IPS-15b (cell line): ENCODE measurements at regions not wholly inside any gene's neighbourhood (a gene's known extent, or its start where the extent isn't known, plus 50 kb on each side); places are given as distances from the start of the nearest gene placed in this dataset.

Source experiments
- H3K27me3 ChIP-seq: one replicate; pipeline ENCODE4 v1.6.1; 2013; ENCODE audit warnings: low read length; ENCODE audit not compliant: control insufficient read depth, insufficient read depth
- H3K36me3 ChIP-seq: one replicate; pipeline ENCODE4 v1.6.1; 2013; ENCODE audit warnings: low read length; ENCODE audit not compliant: control insufficient read depth, insufficient read depth
- H3K4me1 ChIP-seq: one replicate; pipeline ENCODE4 v1.6.1; 2013; ENCODE audit warnings: mild to moderate bottlenecking, low read length; ENCODE audit not compliant: control insufficient read depth, insufficient read depth
- H3K4me3 ChIP-seq: one replicate; pipeline ENCODE4 v1.5.1; 2013; ENCODE audit warnings: low read depth, low read length
- H3K9ac ChIP-seq: one replicate; pipeline ENCODE4 v1.6.1; 2013; ENCODE audit warnings: low read depth, mild to moderate bottlenecking, low read length
- H3K9me3 ChIP-seq: one replicate; pipeline ENCODE4 v1.6.1; 2013; ENCODE audit warnings: mild to moderate bottlenecking, low read length; ENCODE audit not compliant: control insufficient read depth, insufficient read depth

GRCh38 chr4:182082910-182083309 is 160.3 kb upstream of the TENM3 start:
- Histone ChIP-seq H3K9me3 (no peaks in the 10 kb centered on the region), H3K9ac (no peak overlapping the region), H3K27me3 (no peaks in the 10 kb centered on the region), H3K4me1 (peaks cover 36% of the 10 kb centered on the region), H3K36me3 (no peaks in the 10 kb centered on the region), H3K4me3 (no peak overlapping the region)

- Histone ChIP-seq H3K4me1 (peaks cover 36% of the 10 kb centered on the region), H3K9me3 (no peaks in the 10 kb centered on the region), H3K4me3 (no peak overlapping the region), H3K27me3 (no peaks in the 10 kb centered on the region), H3K9ac (no peak overlapping the region), H3K36me3 (no peaks in the 10 kb centered on the region)
These were observed 159.4 kb upstream of the TENM3 start for GRCh38 chr4:182083671-182084410.

- H3K36me3 ChIP-seq, result no peaks in the 10 kb centered on the region
- no peaks in the 10 kb centered on the region for H3K9me3 ChIP-seq
- peak overlapping the region; percentile 10 for H3K4me3 ChIP-seq
- H3K27me3 ChIP-seq, result no peaks in the 10 kb centered on the region
- H3K9ac ChIP-seq, result no peak overlapping the region
- H3K4me1 ChIP-seq, result peaks cover 36% of the 10 kb centered on the region
These were observed 158.1 kb upstream of the TENM3 start for GRCh38 chr4:182085051-182085480.

- Histone ChIP-seq H3K9ac (no peak overlapping the region), H3K9me3 (no peaks in the 10 kb centered on the region), H3K4me1 (peaks cover 25% of the 10 kb centered on the region), H3K4me3 (no peak overlapping the region), H3K36me3 (no peaks in the 10 kb centered on the region), H3K27me3 (no peaks in the 10 kb centered on the region)
These were observed 153.9 kb upstream of the TENM3 start for GRCh38 chr4:182089326-182089725.

- peaks cover 17% of the 10 kb centered on the region for H3K4me1 ChIP-seq
- no peak overlapping the region for H3K4me3 ChIP-seq
- H3K9ac ChIP-seq, result no peak overlapping the region
- H3K9me3 ChIP-seq, result no peaks in the 10 kb centered on the region
- no peaks in the 10 kb centered on the region for H3K27me3 ChIP-seq
- no peaks in the 10 kb centered on the region for H3K36me3 ChIP-seq
These were observed 153.0 kb upstream of the TENM3 start for GRCh38 chr4:182090186-182090585.

- H3K27me3 ChIP-seq, result no peaks in the 10 kb centered on the region
- peaks cover 8% of the 10 kb centered on the region for H3K4me1 ChIP-seq
- H3K9me3 ChIP-seq, result no peaks in the 10 kb centered on the region
- H3K9ac ChIP-seq, result no peak overlapping the region
- H3K36me3 ChIP-seq, result no peaks in the 10 kb centered on the region
- no peak overlapping the region for H3K4me3 ChIP-seq
These were observed 152.1 kb upstream of the TENM3 start for GRCh38 chr4:182091128-182091527.

GRCh38 chr4:182093431-182093831 is 149.8 kb upstream of the TENM3 start:
- no peaks in the 10 kb centered on the region for H3K36me3 ChIP-seq
- no peaks in the 10 kb centered on the region for H3K27me3 ChIP-seq
- no peak overlapping the region for H3K9ac ChIP-seq
- no peaks in the 10 kb centered on the region for H3K9me3 ChIP-seq
- no peaks in the 10 kb centered on the region for H3K4me1 ChIP-seq
- H3K4me3 ChIP-seq, result no peak overlapping the region

GRCh38 chr4:182093935-182094334 is 149.3 kb upstream of the TENM3 start:
- no peaks in the 10 kb centered on the region for H3K9me3 ChIP-seq
- no peak overlapping the region for H3K9ac ChIP-seq
- no peak overlapping the region for H3K4me3 ChIP-seq

GRCh38 chr4:182101618-182102017 is 141.6 kb upstream of the TENM3 start:
- no peak overlapping the region for H3K4me3 ChIP-seq
- H3K9ac ChIP-seq, result no peak overlapping the region
- no peaks in the 10 kb centered on the region for H3K4me1 ChIP-seq
- H3K9me3 ChIP-seq, result no peaks in the 10 kb centered on the region
- no peaks in the 10 kb centered on the region for H3K27me3 ChIP-seq
- H3K36me3 ChIP-seq, result no peaks in the 10 kb centered on the region

More at GRCh38 chr4:182093935-182094334, 149.3 kb upstream of the TENM3 start:
- Histone ChIP-seq H3K4me1 (no peaks in the 10 kb centered on the region), H3K36me3 (no peaks in the 10 kb centered on the region), H3K27me3 (no peaks in the 10 kb centered on the region)

- Histone ChIP-seq H3K36me3 (no peaks in the 10 kb centered on the region), H3K27me3 (no peaks in the 10 kb centered on the region), H3K4me1 (no peaks in the 10 kb centered on the region), H3K9me3 (no peaks in the 10 kb centered on the region), H3K9ac (no peak overlapping the region), H3K4me3 (no peak overlapping the region)
These were observed 140.6 kb upstream of the TENM3 start for GRCh38 chr4:182102576-182102975.

- no peak overlapping the region for H3K9ac ChIP-seq
- no peaks in the 10 kb centered on the region for H3K4me1 ChIP-seq
- no peaks in the 10 kb centered on the region for H3K9me3 ChIP-seq
- no peaks in the 10 kb centered on the region for H3K27me3 ChIP-seq
- H3K4me3 ChIP-seq, result no peak overlapping the region
- H3K36me3 ChIP-seq, result no peaks in the 10 kb centered on the region
These were observed 139.4 kb upstream of the TENM3 start for GRCh38 chr4:182103614-182104319.

- Histone ChIP-seq H3K27me3 (no peaks in the 10 kb centered on the region), H3K4me3 (no peak overlapping the region), H3K36me3 (no peaks in the 10 kb centered on the region), H3K9me3 (no peaks in the 10 kb centered on the region), H3K4me1 (no peaks in the 10 kb centered on the region), H3K9ac (no peak overlapping the region)
These were observed 137.8 kb upstream of the TENM3 start for GRCh38 chr4:182105416-182105815.
